ENCODE measurements at regions not wholly inside any gene's neighbourhood (a gene's known extent, or its start where the extent isn't known, plus 50 kb on each side); places are given as distances from the start of the nearest gene placed in this dataset.

DNA sequence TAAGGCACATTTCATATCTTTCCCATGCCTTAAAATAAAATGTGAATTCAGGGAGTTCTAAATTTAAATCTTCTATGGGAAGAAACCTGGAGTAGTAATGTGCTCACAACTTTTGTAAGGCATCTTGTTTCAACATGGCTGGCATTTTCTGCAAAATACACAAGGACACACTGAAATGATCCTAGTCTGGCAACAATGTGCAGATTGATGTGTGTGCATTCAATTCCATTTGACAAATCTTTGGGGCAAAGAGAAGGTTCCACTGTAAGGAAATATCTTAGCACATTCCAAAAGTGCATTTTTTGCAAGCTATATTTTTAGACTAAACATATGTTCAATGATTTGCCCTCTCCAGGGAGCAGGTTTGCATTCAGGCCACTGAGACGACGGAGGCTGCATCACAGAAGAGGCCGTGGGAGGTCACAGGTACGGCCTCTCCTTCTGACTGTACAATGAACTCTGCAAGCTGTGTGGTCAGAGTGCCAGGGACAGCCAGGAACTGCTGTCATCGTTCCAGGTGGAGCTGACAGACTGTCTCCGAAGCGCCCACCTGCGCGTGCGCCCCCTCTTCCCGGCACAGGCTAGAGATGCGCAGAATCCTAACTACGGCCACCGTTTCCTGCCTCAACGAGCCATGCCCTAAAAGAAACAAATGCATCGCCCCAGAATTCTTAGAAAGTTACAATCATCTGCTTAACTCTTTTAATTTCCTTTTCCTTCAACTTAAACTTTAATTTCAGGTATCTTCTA, 149.2 kb upstream of the POU3F3 start:
- intact Hi-C loops (cut with DNase I): loop anchor here (5.0 to 10.0 kb wide), 3 partner anchors 47 to 148 kb away; partner anchors contain the start of gene POU3F3
- peak in 2 of 10 donors; percentile 75 for DNase-seq

DNA sequence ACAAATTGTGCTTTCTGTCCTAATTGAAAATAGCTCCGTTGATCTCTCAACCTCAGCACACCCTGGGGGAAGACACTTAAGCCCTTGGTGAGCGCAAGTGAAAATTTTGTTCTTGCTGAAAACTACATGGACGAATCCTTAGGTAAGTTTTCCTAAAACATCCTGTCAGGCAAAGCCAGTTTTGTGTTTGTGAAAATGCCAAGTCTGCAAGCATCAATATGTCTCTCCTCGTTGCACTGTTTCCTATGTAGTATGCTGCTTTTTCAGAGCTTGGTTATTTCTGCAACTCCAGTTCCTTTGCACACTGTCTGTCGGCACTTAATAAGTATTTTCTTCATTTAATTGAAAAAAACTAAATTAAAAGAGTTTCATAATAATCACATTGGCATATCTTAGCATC, 146.9 kb upstream of the POU3F3 start:
- intact Hi-C loops (cut with DNase I): loop anchor here (10.0 kb wide), 1 partner anchor 48 kb away; no protein-coding TSS in a partner anchor
- DNase-seq: no peak

DNA sequence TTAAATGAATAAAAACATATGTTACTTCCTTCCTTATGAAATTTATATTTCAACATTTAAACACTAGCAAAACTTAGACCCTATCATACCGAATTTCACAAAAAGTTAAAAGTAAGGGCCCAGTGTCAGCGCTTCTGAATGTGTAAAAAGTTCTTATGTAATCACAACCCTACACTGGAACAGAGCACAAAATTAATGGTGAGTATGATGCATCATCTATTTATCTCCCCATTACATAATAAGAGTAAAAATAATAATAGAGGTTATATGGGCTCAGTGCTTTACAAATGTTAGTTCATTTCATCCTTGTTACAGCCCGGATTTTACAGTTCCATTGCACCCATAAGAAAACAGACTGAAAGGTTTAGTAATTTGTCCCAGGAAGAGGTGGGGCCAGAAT, 144.9 kb upstream of the POU3F3 start:
- no peak for DNase-seq
- intact Hi-C loops (cut with DNase I): loop anchor here (10.0 kb wide), 1 partner anchor 46 kb away; no protein-coding TSS in a partner anchor

DNA sequence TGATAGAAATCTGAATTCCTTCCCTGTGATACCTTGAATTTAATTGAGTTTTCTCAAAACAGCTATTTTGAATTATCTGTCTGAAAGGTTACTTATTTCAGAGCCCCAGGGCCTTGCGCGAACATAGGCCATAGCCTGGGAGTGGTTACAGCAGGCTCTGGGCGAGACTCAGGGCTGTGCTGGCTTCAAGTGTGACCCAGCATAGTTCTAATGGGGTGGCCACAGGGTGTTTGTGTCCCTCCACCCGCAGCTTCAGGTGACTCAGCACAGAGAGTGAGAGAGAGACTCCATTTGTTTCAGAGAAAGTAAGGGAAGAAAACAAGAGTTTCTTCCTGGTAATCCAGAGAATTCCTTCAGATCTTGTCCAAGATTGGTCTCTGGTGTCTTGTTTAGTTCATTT, 137.9 kb upstream of the POU3F3 start:
- DNase-seq: no peak
- intact Hi-C loops (cut with DNase I): no loop called here

DNA sequence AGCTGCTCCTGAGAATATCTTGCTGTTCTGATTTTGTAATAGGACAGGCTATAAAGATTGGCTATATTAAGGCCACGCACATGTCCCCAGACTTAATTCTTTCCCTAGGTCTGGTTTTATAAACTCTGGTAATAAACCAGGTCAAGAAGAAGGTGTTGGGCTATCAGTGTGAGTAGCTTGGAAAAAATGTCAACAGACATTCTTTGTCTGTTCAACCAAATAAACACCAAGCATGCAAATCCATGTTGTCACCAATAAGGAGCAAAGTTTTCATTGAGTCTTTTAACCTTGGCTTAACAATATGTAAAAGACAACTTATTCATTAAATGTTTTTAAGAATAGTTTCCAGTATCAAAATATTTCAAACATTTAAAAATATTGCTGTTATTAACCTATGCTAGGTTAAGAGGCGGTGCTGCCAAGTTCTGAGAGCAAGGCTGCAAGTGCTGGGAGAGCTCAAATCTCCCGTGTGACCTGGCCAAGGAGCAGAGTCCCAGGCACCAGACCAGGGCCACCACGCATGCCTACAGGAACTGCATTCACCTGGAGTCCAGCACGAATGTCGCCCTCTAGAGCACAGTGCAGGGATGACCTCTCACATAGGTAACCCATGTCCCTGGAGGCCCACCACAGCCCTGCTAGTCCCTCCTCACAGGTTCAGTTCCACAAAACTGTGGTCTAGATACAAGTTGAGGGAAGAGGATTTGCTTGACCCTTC, 120.5 kb upstream of the POU3F3 start:
- intact Hi-C loops (cut with DNase I): no loop called here
- peak in 1 of 10 donors; percentile 24 for DNase-seq

DNA sequence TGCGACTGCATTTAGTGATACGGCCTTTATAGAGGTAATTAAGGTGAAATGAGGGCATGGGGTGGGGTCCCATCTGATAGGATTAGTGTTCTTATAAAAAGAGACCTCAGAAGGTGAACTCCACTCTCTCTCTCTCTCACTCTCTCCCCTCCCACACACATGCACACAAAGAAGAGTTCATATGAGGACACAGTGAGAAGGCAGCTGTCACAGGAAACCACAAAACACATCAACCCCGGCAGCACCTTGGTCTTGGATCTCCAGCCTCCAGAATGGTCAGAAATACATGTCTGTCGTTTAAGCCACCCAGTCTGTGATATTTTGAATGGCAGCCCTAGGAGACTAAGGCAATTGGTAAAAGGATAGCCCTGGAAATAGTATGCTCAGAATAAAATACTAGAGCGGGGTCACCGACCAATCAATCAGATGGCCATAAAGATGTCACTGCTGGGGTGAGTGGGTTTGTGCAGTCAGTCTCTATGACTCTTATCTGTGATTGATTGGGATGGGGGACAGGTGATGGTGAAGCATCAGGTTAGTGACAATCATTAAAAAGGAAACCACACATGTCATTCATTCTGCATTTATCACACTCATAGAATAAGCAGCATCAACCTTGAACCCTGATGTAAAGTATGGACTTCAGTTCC, 118.9 kb upstream of the POU3F3 start:
- DNase-seq: no peak
- intact Hi-C loops (cut with DNase I): loop anchor here (5.0 kb wide), 1 partner anchor 1173 kb away; no protein-coding TSS in a partner anchor

DNA sequence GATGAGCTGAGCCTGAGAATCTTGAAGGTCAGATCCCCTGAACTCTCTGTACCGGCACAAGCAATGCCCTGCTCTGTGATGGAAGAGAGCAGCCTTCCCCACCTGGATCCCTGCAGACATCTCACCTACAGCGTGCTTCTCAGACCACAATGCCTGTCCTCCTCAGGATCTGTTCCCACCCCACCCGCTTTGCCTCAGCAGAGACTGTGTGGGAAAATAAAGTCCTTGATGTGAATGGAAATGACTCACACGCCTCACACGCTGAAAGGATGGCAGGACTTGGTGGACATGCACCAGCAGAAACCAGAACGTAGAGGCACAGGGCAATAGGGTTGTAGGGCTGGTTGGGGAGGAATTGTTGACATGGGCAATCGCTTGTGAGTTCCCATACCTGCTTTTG, 117.9 kb upstream of the POU3F3 start:
- intact Hi-C loops (cut with DNase I): loop anchor here (5.0 kb wide), 1 partner anchor 1174 kb away; no protein-coding TSS in a partner anchor
- no peak for DNase-seq

DNA sequence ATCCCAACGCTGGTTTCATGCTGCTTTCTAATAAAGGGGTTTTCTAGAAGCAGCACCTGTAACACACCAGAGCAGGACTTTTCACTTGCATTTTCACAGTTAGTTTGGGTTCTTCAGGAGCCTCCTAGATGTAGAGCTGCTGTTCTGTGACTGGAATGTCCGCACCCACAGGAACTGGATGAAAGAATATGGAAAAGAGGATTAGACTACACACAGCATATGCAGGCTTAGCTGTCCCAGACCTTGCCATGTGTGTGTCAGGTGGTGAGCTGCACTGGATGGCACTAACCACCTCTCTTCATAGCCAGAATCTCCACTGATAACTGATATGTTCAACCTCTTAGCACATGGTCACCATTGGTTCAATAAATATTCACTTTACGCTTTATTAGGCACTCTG, 112.1 kb upstream of the POU3F3 start:
- DNase-seq: no peak
- intact Hi-C loops (cut with DNase I): no loop called here

DNA sequence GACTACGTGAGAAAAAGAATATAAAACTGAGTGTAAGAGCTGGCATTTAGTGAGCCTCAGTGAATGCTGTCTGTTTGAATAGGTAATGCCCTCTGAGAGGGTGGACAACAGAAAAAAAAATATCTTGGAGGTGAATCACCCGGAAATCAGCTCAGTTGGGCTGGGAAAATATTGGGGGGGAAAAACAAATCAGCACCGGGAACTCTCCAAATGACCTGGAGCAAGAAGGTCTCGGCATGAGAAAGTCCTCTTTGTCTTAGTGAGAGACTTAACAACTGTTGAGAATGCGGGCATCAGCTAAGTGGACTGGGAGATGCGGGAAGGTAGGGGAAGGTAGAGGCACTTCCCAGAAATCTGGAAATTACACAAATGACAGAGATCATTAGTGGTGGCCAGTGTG, 109.4 kb upstream of the POU3F3 start:
- DNase-seq: no peak

DNA sequence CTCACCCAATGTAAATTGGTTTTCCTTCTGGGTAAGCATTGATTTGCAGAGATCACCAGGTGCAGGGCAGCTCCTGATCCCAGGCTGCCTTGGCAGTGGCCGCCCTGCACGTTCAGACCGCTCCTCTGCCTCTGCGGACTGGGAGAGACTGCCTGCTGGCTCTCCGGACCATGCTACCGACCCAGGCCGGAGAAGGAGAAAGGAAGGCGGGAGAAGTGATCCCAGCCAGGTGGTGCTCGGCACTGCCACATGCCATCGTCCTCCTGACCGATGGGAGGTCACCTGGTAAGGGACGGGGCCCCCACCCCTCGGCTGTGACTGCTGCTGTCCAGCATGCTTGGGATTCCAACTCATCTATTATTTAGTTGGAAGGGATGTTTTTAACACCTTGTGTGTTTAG, 108.1 kb upstream of the POU3F3 start:
- peak in 1 of 10 donors; percentile 72 for DNase-seq
- intact Hi-C loops (cut with DNase I): no loop called here

More for the DNA sequence above, 109.4 kb upstream of the POU3F3 start:
- intact Hi-C loops (cut with DNase I): no loop called here

DNA sequence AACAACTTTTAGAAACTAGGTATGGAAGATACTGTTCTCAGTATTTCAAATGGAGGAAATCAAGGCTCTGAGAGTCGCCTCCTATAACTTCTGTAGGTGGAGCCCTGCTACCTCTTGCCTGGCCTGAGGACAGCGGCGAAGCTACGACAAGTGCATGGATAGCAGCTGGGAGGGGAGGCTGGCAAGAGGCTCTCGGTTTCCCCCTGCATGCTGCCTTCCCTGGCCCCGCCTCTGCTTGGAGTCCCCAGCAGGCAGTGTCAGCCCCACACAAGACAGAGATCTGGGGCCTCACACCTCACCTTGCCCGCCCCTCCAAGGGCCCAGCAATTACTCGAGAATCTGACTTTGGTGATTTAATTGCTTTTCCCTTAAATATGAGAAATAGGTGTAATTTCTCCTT, 107.6 kb upstream of the POU3F3 start:
- no peak for DNase-seq
- intact Hi-C loops (cut with DNase I): no loop called here

DNA sequence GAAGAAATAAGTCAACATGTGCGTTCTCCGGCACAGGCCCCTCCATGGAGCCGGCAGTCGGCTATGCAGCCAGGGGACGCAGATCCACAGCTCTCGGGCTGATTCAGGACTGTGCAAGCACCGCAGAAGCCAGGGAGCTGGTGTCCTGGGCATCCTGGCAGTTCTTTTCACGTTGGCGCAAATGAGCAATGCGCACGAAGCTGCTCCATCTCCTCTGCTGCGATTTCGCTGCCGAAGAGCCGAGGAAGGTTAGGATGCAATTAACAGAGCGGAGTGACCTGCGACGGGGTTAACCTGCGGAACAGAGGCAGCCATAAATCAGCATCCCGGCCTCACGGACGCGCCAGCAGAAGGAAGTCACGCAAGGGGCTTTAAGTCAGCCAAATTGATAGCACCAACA, 107.1 kb upstream of the POU3F3 start:
- intact Hi-C loops (cut with DNase I): no loop called here
- peak in 1 of 10 donors; percentile 79 for DNase-seq

DNA sequence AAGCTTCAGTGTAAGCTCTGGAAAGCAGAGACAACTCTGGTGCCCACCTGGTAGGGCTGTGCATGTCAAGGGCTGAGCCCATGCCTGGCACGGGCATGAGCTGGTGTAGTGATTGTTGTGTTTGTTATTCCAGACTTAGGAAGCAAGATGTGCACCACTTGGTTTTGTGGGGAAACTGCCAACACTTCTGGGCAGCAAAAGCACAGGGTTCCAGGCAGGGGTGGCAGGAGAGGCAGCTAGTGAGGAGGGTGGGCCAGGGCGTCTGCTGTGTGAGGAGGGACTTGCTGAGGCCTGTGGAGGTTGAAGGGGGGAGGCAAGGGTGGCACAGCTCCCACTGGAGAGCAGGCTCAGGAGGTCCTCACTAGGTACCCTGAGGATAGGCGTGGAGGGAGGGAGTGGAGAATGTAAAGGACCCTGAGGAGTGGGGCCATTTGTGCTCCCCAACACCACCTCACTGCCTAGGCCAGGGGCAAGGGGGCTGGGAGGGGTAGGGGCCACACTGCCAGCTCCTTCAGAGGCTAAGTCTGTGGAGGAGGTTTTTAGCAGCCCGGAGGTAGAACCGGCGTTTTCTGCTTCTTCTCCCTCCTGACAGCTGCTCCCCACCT, 104.0 kb upstream of the POU3F3 start:
- intact Hi-C loops (cut with DNase I): loop anchor here (10.0 kb wide), 1 partner anchor 45 kb away; no protein-coding TSS in a partner anchor
- peak in 1 of 10 donors; percentile 16 for DNase-seq

DNA sequence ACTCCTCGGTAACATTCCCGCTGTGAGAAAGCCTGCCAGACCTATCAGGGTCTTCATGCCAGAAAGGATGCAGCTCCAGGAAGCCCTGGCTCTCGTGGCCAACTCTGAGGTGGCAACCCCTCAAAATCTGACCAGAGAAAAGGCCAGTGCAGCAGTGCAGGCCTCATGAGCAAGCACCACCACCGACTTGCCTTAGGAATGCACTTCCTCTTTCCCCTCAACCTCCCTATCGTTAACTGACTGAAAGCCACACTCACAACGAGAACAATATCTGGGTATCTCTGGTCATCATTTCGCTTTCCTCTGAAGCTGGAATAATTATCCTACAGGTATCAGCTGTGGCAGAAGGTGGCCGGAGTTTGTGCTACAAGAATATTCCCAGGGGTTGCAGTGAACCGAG, 101.4 kb upstream of the POU3F3 start:
- DNase-seq: no peak
- intact Hi-C loops (cut with DNase I): loop anchor here (10.0 kb wide), 1 partner anchor 48 kb away; no protein-coding TSS in a partner anchor

DNA sequence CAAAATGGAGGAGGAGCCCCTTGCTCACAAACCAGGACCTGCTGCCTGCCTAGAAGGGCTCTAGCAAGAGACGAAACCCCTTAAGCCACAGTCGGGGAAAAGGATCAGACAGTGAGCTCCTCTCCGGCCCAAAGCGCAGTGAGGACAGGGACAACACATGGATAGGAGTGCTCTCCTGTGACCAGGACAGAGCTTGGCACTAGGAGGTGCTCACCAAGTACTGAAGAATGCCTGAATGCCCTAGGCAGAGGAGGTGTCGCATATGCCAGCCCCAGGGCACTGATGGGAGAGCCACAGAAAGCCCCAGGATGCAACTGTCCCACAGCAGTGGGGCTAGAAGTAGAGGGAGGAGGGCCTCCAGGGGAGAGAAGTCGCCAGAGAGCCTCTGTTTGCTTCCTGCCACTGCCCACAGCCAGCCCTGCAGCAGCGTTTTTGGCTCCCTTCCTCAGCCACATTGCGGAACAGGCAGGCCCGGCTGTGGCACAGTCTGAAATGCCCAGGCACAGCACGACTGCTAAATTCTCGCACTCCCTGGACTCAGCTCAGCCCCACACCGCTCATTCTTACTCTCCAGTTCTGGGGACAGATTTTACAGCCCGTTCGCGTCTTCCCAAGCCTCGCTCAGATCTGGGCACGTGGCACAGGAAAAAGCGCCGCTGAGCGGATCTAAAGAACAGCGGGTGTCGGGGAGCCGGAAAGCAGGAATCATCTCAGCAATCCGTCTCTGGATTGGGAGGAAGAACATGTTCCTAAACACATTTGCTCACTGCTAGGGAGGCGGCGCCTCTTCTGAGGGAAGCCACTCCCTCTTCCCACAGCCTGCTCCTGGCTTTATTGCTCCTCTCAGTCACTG, 98.7 kb upstream of the POU3F3 start:
- intact Hi-C loops (cut with DNase I): loop anchor here (10.0 kb wide), 1 partner anchor 50 kb away; no protein-coding TSS in a partner anchor
- peak; percentile 37 to 94 (median 70) for DNase-seq

DNA sequence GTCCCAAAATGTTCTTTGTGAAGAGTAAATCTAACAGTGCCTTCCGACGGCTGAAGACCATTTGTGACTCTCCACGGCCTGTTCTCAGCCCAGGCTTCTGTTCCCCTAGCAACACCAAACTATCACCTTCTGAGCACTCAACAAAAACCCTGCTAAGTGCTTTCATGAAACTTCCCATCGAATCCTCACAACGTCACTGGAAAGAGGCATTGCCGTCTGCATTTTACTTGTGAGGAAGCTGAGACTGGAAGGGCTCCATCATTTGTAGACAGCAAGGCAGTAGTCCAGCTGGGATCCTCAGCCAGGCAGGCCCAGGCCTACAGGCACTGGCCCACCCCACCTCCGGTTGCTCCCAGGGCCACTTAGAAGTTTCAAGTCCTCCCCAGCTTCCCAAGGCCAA, 97.8 kb upstream of the POU3F3 start:
- intact Hi-C loops (cut with DNase I): loop anchor here (10.0 kb wide), 1 partner anchor 51 kb away; no protein-coding TSS in a partner anchor
- DNase-seq: no peak

DNA sequence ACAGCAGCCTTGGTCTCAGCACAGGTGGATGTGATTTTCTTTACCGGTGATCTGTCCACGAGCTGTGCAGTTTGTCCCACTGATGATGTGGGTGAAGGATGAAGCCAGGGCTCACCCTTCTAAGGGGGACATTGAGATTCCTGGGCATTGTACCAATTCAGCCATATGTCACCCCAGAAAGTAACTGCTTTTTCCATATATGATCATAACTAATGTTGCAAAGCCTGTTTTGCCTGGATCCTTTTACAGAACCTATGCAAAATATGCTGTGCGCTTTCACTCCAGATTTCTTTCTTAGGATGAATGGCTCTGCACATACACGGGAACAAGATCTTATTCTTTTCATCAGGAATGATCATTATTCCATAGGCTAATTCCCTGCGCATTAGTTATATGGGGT, 96.9 kb upstream of the POU3F3 start:
- intact Hi-C loops (cut with DNase I): loop anchor here (10.0 kb wide), 1 partner anchor 52 kb away; no protein-coding TSS in a partner anchor
- DNase-seq: no peak

DNA sequence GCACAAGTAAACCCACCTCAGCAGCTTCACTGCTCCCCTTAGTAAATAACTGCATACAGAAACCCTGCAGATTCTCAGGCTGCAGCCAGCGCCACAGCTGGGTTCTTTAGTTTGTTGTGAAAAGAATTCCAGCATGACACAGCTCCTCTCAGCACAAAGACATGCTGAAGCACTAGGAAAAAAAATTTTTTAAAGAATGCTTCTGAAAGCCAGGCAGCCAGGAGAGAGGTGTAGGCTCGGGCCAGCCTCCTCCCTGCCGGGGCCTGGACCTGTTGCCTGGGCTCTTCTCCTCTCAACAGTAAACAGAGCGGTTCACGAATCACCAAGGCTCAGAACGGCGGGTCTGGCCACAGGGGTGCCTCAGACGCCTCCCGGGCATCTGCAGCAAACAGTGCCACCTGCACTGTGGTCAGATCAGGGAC, 95.7 kb upstream of the POU3F3 start:
- intact Hi-C loops (cut with DNase I): loop anchor here (10.0 kb wide), 1 partner anchor 53 kb away; no protein-coding TSS in a partner anchor
- peak in 3 of 10 donors; percentile 31 to 87 (median 79) for DNase-seq

DNA sequence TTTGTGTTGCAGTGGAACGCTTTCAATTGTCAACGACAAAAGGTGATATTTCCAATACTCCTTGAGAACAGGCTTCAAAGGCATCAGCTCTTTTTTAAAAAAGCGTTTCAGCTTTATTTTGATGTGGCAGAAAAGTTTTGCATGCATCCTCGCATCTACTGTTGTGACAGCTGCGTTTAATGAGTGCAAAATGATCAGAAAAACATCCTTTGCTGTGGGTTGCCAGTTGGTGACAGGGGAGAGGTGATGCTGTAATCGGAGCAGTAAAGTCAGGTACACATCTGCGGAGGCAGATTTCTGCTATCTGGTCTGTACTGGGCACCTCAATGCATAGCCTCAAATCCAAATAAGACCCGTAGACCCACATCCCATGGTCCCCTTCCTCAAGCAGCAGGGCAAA, 91.9 kb upstream of the POU3F3 start:
- intact Hi-C loops (cut with DNase I): no loop called here
- DNase-seq: no peak
